Neural cell (in vitro differentiated cells): ENCODE measurements at regions not wholly inside any gene's neighbourhood (a gene's known extent, or its start where the extent isn't known, plus 50 kb on each side); places are given as distances from the start of the nearest gene placed in this dataset.

Experiments
- H2AFZ ChIP-seq: fragments of 200-600, 300-800 bp; sonication (generic), shearing (Covaris generic); 2 replicates; pipeline ENCODE4 v1.6.0; 2014; ENCODE audit warnings: low read depth, mild to moderate bottlenecking, antibody characterized with exemption, low read length, moderate library complexity
- H3F3A ChIP-seq: fragments of 200-600 bp; shearing (Covaris generic); 2 replicates; pipeline ENCODE4 v1.6.1; 2016; ENCODE audit warnings: mild to moderate bottlenecking, moderate library complexity, mixed read lengths, antibody characterized with exemption, low read length; ENCODE audit not compliant: insufficient read depth, poor library complexity, severe bottlenecking
- H3K27ac ChIP-seq: fragments of 200-600, 300-800 bp; sonication (generic), shearing (Covaris generic); 2 replicates; pipeline ENCODE4 v1.5.1; 2014; ENCODE audit warnings: mild to moderate bottlenecking, low read length, moderate library complexity
- H3K27me3 ChIP-seq: fragments of 300-800, 200-600 bp; sonication (generic), shearing (Covaris generic); 2 replicates; pipeline ENCODE4 v1.6.0; 2014; ENCODE audit warnings: mild to moderate bottlenecking, low read depth, low read length, moderate library complexity; ENCODE audit not compliant: insufficient read depth
- H3K36me3 ChIP-seq: fragments of 300-800, 200-600 bp; sonication (generic), shearing (Covaris generic); 2 replicates; pipeline ENCODE4 v1.5.1; 2014; ENCODE audit warnings: mild to moderate bottlenecking, antibody characterized with exemption, low read length, moderate library complexity; ENCODE audit not compliant: insufficient read depth
- H3K4me2 ChIP-seq: fragments of 300-800, 200-600 bp; sonication (generic), shearing (Covaris generic); 2 replicates; pipeline ENCODE4 v1.6.0; 2014; ENCODE audit warnings: mild to moderate bottlenecking, low read length
- H3K4me3 ChIP-seq: fragments of 300-800, 200-600 bp; sonication (generic), shearing (Covaris generic); 2 replicates; pipeline ENCODE4 v1.5.1; 2014; ENCODE audit warnings: mild to moderate bottlenecking, low read length, moderate library complexity
- H3K79me2 ChIP-seq: fragments of 200-600 bp; shearing (Covaris generic); replicated peaks from 2 replicates; pipeline ENCODE4 v1.6.0; 2014; ENCODE audit warnings: mild to moderate bottlenecking, low read length, moderate library complexity; ENCODE audit not compliant: insufficient read depth
- H3K9ac ChIP-seq: fragments of 300-800, 200-600 bp; sonication (generic), shearing (Covaris generic); 2 replicates; pipeline ENCODE4 v1.6.1; 2016; ENCODE audit warnings: mild to moderate bottlenecking, low read length, mixed read lengths
- H3K9me2 ChIP-seq: fragments of 200-600 bp; shearing (Covaris generic); 2 replicates; pipeline ENCODE4 v1.6.1; 2016; ENCODE audit warnings: mild to moderate bottlenecking, low read length, mixed read lengths; ENCODE audit not compliant: insufficient read depth
- H3K9me3 ChIP-seq: fragments of 200-600, 300-800 bp; sonication (generic), shearing (Covaris generic); 2 replicates; pipeline ENCODE4 v1.6.1; 2016; ENCODE audit warnings: mild to moderate bottlenecking, mixed run types, low read length, moderate library complexity, mixed read lengths
- H4K20me1 ChIP-seq: fragments of 200-600 bp; shearing (Covaris generic); 2 replicates; pipeline ENCODE4 v1.6.1; 2016; ENCODE audit warnings: mild to moderate bottlenecking, mixed run types; ENCODE audit not compliant: insufficient read depth
- EP300 ChIP-seq: fragments of 450-650 bp; conservative IDR thresholded peaks from 2 replicates; pipeline ENCODE4 v1.6.1; 2014; ENCODE audit warnings: antibody characterized with exemption, mild to moderate bottlenecking, moderate library complexity; ENCODE audit not compliant: poor library complexity, severe bottlenecking
- EZH2 ChIP-seq: fragments of 200-600, 300-800 bp; shearing (Covaris generic), sonication (generic); IDR thresholded peaks from 2 replicates; pipeline ENCODE4 v1.6.1; 2014; ENCODE audit warnings: antibody characterized with exemption, low read length, borderline replicate concordance, mild to moderate bottlenecking; ENCODE audit not compliant: insufficient read depth, poor library complexity, severe bottlenecking
- MXI1 ChIP-seq: fragments of 450-650 bp; conservative IDR thresholded peaks from 2 replicates; pipeline ENCODE4 v1.6.1; 2014; ENCODE audit warnings: antibody characterized with exemption, mild to moderate bottlenecking; ENCODE audit not compliant: poor library complexity, severe bottlenecking
- POLR2AphosphoS5 ChIP-seq: IDR thresholded peaks from 2 replicates; pipeline ENCODE4 v1.6.1; 2012
- RAD21 ChIP-seq: fragments of 450-650 bp; conservative IDR thresholded peaks from 2 replicates; pipeline ENCODE4 v1.6.1; 2014; ENCODE audit warnings: antibody characterized with exemption, mild to moderate bottlenecking, moderate library complexity
- REST ChIP-seq: IDR thresholded peaks from 2 replicates; pipeline ENCODE4 v1.6.1; 2012; ENCODE audit warnings: borderline replicate concordance
- SMC3 ChIP-seq: fragments of 450-650 bp; conservative IDR thresholded peaks from 2 replicates; pipeline ENCODE4 v1.6.1; 2014; ENCODE audit warnings: antibody characterized with exemption, mild to moderate bottlenecking, moderate library complexity; ENCODE audit not compliant: poor library complexity
- TAF1 ChIP-seq: IDR thresholded peaks from 2 replicates; pipeline ENCODE4 v1.6.1; 2012; ENCODE audit warnings: low read depth
- TF ChIP-seq, protein P1 (sequence below): fragments of 450-650 bp; IDR thresholded peaks from 2 replicates; pipeline ENCODE4 v1.5.1; 2014; ENCODE audit warnings: antibody characterized with exemption, mild to moderate bottlenecking, moderate library complexity; ENCODE audit not compliant: poor library complexity, severe bottlenecking

GRCh38 chr3:56904552-56905215 lies 102.9 kb upstream of the ARHGEF3 start:
- H2AFZ ChIP-seq: no peak overlapping the region

DNA sequence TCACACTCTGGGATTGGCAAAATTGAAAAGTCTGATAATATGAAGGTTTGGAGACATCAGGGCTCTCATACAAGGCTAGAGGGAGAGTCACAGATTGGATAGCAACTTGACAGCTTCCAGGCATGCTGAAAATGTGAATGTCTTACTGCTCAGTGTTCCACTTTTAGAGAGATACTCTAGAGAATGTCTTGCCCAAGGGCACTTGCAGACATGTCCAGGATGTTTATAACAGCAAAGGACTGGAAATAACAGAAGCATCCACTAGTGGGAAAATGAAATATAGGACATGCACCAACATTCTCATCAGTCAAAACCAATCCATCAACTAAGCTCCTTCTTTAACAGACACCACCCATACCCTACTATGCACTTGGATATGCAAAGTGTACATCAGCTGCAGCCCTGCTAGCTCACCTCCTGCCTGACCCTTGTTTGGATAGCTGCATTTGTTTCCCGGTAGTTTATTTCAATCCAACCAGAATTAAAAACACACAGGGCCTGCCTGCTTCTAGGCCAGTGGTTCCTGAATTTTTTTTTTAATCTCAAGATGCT lies 101.6 kb upstream of the ARHGEF3 start:
- Histone ChIP-seq H3K79me2 (no peaks in the 10 kb centered on the region), H4K20me1 (no peaks in the 10 kb centered on the region), H3K4me2 (no peak overlapping the region), H3K27me3 (no peaks in the 10 kb centered on the region), H3K9me2 (no peaks in the 10 kb centered on the region), H3K27ac (no peak overlapping the region), H3K36me3 (no peaks in the 10 kb centered on the region), H3K4me3 (no peak overlapping the region), H2AFZ (no peak overlapping the region), H3K9ac (no peak overlapping the region), H3K9me3 (no peaks in the 10 kb centered on the region), H3F3A (no peaks in the 10 kb centered on the region)
- no peak for TF ChIP-seq POLR2AphosphoS5
- TF ChIP-seq RAD21: no peak
- no peak for TF ChIP-seq EZH2

More at GRCh38 chr3:56904552-56905215, 102.9 kb upstream of the ARHGEF3 start:
- Histone ChIP-seq H3K27me3 (no peaks in the 10 kb centered on the region), H3K9me3 (no peaks in the 10 kb centered on the region), H3K4me3 (no peak overlapping the region), H3K36me3 (no peaks in the 10 kb centered on the region), H3F3A (no peaks in the 10 kb centered on the region), H3K4me2 (no peak overlapping the region), H3K27ac (no peak overlapping the region), H4K20me1 (no peaks in the 10 kb centered on the region), H3K9me2 (no peaks in the 10 kb centered on the region), H3K79me2 (no peaks in the 10 kb centered on the region), H3K9ac (no peak overlapping the region)
- no peak for TF ChIP-seq EZH2
- TF ChIP-seq RAD21: no peak
- no peak for TF ChIP-seq POLR2AphosphoS5
- no peak for TF ChIP-seq TAF1
- no peak for TF ChIP-seq MXI1
- no peak for TF ChIP-seq EP300
- TF ChIP-seq SMC3: no peak
- TF ChIP-seq, protein P1, sequence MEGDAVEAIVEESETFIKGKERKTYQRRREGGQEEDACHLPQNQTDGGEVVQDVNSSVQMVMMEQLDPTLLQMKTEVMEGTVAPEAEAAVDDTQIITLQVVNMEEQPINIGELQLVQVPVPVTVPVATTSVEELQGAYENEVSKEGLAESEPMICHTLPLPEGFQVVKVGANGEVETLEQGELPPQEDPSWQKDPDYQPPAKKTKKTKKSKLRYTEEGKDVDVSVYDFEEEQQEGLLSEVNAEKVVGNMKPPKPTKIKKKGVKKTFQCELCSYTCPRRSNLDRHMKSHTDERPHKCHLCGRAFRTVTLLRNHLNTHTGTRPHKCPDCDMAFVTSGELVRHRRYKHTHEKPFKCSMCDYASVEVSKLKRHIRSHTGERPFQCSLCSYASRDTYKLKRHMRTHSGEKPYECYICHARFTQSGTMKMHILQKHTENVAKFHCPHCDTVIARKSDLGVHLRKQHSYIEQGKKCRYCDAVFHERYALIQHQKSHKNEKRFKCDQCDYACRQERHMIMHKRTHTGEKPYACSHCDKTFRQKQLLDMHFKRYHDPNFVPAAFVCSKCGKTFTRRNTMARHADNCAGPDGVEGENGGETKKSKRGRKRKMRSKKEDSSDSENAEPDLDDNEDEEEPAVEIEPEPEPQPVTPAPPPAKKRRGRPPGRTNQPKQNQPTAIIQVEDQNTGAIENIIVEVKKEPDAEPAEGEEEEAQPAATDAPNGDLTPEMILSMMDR: no peak
- no peak for TF ChIP-seq REST
